Stimulated activated CD8-positive, alpha-beta memory T cell treated with anti-CD3 and anti-CD28 coated beads, Interleukin-12 subunit alpha, Interleukin-12 subunit beta, amount 100 ng/mL, for 4 hours (primary cell): ENCODE measurements at regions not wholly inside any gene's neighbourhood (a gene's known extent, or its start where the extent isn't known, plus 50 kb on each side); places are given as distances from the start of the nearest gene placed in this dataset.
"Not testable (repeated sequence)": the region's sequence is repeated elsewhere in the genome, so short reads cannot be mapped to it uniquely, and the experiment has no call there.

Experiments
- DNase-seq: peaks from one replicate; pipeline ENCODE4 v3.0.0-alpha.2; 2020; ENCODE audit warnings: low read depth

DNA sequence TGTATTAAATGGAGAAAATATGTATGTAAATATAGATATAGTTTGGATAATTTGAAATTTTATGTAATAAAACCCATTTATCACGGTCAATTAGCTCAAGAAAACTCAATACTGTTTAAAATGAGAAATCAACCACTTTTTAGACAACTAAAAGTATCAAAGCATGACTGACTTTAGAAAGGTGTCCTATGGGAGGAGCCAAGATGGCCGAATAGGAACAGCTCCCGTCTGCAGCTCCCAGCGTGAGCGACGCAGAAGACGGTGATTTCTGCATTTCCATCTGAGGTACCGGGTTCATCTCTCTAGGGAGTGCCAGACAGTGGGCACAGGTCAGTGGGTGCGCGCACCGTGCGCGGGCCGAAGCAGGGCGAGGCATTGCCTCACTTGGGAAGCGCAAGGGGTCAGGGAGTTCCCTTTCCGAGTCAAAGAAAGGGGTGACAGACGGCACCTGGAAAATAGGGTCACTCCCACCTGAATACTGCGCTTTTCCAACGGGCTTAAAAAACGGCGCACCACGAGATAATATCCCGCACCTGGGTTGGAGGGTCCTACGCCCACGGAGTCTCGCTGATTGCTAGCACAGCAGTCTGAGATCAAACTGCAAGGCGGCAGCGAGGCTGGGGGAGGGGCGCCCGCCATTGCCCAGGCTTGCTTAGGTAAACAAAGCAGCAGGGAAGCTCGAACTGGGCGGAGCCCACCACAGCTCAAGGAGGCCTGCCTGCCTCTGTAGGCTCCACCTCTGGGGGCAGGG lies 182.8 kb upstream of the NECTIN3 start:
- DNase-seq = not testable (repeated sequence)

DNA sequence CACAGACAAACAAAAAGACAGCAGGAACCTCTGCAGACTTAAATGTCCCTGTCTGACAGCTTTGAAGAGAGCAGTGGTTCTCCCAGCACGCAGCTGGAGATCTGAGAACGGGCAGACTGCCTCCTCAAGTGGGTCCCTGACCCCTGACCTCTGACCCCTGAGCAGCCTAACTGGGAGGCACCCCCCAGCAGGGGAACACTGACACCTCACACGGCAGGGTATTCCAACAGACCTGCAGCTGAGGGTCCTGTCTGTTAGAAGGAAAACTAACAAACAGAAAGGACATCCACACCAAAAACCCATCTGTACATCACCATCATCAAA lies 182.3 kb upstream of the NECTIN3 start:
- DNase-seq = not testable (repeated sequence)

DNA sequence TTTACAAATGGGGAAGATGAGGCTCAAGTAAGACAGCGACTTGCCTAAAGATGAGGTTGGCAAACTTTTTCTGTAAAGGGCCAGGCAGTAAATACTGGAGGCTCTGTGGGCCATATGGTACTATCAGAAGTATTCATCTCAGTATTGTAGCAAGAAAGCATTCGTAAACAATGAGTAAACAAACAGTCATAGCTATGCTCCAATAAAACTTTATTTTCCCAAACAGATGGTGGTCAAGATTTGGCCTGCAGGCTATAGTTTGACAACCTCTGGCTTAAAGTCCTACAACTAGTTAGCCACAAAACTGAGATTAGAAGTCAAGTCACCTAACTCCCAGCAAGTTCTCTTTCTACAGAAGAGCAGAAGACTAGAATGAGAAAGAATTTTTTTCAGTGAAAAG lies 177.0 kb upstream of the NECTIN3 start:
- no peak for DNase-seq

DNA sequence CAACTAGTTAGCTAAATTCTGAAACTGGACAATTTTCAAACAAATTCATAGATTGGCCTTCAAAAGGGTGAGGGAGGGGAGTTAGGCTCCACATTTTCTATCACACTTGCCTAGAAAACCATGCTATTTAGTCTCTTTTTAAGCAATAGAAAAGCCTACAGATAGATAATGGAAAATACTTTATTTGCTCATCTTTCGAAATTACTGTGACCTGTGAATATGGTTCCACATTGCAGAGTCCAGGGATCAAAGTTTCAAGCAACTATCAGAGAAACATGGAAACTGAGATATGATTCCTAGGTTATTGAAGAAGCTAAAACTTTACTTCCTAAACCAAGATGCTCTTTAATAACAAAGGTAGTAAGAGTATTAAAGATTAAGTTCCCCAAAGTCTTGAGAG lies 176.6 kb upstream of the NECTIN3 start:
- no peak for DNase-seq

DNA sequence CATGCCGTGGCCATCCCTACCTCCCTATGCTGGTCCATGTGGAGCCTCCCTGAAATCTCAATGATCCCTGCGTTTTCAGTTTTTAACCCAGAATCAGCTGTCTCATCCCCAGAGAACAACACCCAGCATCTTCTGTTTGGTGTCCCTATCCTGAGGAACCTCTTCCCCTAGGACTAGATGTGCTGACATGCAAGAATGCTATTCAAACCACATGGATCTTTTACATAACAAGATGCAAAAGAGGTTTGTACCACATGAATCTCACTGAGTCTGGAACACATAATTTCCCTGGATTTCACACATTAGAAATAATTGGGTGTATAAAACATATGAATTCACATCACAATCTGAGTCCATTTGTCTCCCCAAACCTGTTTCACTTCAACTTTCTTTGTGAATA lies 174.6 kb upstream of the NECTIN3 start:
- no peak for DNase-seq

DNA sequence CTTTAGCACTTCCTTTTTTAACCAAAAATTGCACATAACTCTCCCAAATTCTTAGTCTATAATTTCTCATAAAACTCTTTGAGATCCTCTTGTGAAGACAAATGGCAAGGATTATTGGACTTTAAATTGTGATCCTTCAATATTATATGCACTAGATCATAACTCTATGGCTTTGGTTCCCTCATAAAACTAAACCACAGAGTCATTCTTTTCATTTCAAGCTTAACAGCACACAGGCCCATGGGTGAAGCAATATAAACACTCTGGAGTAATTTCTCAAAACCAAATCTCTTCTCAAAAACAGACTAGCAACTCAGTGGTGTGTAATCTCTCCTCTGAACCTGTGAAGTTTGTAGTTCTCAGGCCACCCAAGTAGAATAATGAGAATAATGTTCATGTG lies 171.0 kb upstream of the NECTIN3 start:
- no peak for DNase-seq

DNA sequence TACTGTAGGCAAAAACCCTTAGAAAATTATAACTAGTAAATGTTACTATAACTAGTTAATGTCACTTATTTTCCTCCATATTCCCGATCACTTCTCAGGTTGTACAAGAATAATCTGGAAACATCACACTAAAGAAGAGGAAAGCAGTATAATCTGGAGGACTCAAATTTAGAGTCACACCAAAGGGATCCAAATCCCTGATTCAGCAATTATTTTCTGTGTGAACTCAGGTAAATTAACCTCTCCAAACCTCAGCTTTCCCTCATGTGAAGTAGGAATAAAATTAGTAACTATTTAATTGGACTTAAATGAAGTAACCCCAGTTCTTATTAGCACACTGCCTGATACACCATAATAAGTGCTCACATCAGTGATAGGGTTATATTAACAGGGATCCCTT lies 170.1 kb upstream of the NECTIN3 start:
- no peak for DNase-seq

DNA sequence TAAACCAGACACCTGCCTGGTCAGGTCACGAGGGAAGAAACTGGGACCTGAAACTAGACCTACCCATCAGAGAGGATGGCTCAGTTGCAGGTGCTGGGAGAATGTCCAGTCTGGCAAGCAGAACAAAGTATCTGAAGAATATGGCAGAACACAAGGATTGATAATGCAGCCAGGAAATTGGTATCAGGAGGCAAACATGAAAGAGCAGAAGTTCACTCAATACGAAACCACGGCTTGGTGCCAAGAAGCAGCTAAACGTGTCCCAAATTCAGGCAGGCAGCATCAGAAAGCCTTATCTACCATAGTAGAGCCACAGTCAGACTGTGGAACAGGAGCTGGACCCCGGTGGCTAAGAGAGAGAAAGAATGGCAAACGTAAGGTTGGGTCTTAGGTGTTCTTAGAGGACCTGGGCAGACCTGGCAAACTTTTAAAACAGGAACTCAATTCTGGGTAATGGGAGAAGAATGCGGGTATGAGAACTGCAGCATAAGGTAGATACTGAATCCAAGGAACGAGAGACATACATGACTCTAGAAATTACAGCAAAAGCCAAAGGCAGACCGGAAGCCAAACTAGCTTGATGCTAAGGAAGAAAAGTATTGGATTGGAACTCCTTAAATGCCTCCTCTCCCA lies 169.0 kb upstream of the NECTIN3 start:
- no peak for DNase-seq

DNA sequence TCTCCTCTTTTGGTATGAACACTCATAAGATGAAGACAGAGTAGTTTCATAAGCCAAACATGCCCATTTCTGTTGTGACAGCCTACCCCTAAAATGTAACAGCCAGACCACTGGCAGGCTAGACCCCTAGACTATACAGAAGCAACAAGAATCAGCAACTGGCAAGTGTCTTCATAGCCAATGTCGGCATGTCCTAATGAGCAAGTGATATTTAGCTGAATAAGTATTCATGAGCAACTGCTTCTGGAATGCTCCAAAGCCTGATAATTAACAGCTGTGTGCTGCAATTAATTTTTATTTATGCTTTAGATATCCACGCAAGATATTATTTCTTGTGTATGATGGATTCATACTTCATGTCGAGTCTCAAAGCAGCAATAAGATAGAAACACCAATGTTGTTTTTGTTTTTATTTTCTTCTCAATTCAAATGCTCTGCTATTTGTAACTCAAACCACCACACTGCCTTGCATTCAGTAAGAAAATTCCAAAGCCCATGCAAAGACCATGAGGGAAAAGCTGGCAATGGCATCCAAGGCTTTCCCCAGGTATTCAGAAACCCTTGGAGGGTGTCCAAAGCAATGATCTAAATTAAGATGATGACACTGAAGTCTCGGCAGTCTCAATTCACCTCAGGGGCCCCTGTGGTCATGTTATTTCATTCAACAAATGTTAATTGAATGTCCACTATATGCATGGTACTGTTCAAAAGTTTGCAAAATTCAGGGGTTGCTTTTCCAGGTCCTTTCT lies 167.7 kb upstream of the NECTIN3 start:
- DNase-seq = no peak

DNA sequence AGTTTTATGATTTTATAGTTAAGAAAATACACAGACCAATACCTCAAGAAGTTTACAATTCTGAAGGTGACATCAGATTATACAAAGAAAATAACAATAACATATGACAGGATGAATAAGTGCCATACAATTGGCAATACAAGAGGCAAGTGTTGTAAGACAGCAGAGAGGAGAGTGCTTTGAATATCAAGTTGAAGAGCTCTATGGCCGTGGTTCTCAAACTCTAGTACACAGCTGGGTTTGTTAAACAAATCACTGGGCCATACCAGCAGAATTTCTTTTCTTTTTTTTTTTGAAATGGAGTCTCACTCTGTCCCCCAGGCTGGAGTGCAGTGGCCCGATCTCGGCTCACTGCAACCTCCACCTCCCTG lies 167.1 kb upstream of the NECTIN3 start:
- no peak for DNase-seq

DNA sequence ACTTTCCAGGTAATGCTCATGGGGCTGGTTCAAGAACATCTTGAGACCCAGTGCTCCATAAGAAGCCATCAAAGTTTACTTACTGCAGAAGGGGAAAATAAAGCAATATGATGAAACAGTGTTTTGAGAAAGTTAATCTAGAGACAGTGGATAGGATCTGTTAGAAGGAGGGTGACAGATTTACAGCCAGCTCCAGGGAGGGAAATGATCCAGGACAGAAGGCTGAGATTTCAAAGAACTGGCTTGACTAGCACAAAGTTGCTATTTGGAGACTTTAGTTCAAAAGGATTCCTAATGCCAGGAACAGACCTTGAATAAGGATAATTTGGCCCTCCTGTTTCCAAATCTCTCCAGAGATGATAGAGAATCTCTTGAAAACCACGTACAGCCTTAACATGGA lies 166.5 kb upstream of the NECTIN3 start:
- DNase-seq = no peak

DNA sequence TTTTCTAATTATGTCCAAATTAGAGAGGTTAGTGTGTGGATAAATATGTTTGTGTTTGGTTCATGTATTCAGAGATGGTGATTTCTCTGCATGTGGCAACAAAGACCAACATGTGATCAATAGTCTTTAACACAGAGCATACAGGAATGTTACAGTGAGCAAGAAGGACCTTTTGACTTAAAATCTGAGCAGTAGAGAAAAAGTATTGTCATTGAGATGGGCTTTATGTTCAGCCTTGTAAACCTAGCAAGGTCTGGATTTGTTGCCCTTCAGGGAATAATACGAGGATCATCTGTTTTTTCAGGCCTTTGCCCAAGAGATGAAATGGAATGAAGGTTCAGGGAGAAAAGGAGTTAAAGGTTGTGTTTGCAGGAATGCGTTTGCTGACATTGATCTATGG lies 161.8 kb upstream of the NECTIN3 start:
- no peak for DNase-seq

DNA sequence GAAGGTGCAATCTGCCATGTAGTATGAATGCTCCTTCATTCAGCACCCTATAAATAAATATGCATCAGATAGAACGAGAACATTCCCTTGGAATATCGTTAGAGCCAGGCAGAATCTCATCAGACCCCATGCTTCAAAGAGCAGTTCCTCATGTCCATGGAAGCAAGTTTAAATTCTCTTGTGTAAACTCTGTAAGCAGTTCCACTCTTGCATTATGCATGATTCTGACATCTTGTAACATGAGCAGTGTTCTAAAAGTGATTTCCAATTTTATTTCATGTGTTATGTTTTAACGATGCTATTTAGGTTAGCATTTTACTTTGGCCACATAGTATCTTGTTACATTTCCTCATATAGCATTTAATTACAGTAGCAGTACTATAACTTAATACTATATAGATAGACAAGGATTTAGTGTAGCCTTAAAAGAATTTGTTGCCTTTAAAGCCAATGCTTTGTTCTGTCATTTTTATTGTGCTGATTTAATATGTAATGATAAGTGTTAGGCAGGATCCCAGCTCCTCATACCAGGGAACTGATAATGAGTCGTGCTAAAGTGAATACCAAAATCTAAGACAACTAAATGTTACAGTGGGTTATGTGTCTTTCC lies 161.2 kb upstream of the NECTIN3 start:
- no peak for DNase-seq

DNA sequence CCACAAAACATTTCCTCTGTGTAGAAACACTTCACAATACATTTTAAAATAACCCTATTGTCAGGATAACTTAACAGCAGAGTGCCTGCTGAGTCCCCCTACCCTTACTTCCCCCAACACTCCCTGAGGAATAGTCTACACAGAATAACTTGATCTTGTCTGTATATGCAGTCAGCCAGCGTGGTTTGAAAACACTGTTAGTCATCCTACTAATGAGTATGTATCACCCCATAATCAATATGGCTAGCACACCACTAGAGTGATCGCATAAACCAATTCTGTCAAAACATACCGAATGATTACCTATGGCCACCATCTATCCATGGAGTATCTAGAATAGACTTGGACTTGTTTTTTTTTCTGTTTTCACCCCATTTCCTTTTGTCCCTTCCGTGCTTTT lies 152.7 kb upstream of the NECTIN3 start:
- no peak for DNase-seq

DNA sequence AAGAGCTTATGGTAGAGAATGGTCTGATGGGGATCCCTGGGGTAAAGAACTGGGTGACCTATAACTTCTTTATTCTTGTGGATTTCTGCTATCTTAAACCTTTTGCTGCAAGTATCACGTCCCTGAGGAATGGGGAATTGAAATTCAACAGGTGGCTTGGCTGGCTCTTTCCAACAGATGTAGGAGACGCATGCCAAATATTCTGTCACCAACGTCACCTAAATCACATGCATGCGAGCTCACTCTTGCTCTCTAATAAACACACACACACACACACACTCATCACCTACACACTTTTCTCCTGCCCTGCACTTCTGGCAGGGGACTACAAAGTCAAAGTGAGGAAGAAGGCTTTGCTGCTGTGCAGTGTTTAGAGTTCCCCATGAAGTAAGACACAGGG lies 145.8 kb upstream of the NECTIN3 start:
- DNase-seq = no peak

DNA sequence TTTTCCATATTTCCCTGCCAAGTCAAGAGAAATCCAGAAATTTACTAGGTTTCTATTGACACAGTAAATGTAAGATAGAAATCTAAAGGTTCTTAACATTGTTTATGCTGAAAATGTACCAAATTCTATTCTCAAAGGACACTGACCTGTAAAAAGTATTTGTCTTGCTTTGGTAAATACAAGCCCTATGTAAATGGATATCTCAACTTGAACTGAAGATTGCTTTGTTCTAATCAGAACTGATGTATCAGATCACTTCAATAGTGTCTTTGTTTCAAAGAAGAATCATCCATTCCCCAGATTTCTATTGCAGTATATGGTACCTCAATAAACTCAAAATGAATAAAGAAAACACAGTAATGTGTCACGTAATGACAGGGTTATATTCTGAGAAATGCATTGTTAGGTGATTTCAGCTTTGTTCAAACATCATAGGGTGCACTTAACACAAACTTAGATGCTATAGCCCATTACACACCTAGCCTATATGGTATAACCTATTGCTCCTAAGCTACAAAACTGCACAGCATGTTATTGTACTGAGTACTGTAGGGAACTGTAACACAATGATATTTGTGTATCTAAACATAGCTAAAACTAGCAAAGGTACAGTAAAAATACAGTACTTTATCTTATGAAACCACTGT lies 143.5 kb upstream of the NECTIN3 start:
- DNase-seq = no peak

DNA sequence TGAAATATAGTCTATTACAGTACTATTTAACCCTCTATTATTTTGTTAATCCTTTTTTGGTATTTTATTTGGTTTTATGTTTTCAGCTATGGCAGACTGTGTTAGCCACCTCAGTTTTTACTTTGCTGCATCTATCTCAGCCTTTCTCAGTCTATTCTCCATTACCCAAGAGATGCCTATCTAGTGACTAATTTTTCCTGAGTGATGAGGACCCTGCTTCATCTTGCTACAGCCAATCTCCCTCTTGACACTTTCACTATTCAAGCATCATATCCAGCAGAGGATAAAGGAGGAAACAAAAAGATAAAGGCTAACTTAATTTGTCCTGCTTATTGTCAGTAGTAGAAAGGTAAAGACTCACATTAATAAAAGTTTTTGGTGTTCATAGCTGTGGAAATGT lies 141.8 kb upstream of the NECTIN3 start:
- DNase-seq = no peak

DNA sequence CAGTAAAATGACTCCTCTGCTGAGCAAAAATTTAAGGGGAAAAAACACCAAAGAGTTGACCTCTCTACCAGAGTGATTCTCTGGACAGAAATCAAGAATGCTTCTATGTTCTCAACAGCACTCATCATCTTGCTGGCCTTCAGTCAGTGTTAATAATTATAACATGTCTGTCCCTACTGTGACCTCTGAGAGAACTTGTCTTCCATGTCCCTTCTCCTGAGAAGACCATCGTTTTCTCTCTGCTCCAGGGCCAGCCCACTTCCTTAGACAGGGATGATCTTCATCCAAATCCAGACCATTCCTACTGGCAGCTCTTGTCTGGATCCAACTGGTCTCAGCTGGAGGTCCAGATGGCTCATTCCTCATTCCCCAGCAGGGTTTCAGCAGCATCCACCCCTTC lies 139.0 kb upstream of the NECTIN3 start:
- no peak for DNase-seq

DNA sequence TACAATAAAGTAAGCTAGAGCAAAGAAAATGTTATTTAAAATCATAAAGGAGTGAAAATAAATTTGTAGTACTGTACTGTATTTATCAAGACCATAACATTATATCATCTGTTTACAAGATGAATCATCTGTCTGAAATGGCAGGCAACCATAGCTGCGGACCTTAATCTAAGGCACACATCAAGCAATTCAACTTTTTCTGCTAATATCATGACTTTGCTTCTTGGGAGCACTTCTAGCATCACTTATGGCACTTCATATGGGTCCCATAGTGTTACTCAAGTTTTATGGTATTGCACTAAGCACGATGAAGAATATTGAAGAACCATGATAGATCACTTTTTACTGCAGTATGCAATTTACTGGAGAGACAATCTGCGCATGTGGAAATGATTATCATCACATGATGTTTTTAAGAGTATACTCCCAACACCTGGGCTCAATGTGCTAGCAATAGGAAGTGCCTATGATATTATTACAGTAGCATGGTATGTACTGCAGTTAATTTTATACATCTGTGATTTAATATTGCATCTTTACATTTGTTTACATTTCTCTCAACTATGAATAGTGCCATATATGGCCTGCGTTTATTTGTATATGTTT lies 137.7 kb upstream of the NECTIN3 start:
- no peak for DNase-seq

DNA sequence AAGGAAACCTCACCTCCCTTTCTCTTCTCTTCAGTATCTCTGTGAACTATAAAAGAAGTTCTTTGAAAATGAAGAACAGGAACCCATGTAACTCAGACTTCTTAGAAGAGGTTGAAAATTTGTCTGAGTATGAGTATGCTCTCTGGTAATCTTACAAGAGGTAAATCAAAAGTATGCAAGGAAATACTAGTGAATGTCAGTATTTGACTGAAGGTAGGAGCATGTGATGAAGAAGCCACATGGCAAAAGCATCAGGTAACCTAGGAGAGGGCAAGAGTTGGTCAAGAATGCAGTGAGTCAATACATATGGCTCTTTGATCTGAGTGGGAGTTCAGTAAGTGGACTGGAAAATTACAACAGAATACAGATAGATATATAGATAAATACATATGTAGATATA lies 133.0 kb upstream of the NECTIN3 start:
- DNase-seq = no peak

DNA sequence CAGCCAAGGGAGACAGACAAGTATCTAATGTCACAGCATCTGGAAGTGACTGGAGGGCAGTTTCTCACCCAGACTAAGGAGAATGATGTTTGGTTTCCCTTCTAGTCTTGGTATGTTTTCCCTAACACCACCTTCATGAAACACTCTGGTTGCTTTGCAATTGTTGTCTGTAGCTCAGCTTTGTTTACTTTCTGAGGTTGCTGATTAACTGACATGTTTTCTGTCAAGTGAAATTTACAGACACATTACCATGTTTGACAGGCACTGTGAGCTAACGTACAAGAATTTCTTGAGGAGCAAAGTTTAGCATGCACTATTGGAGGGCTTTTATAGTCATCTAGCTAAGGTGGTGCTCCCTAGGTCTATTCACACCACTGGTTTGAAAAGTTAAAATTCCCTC lies 131.6 kb upstream of the NECTIN3 start:
- DNase-seq = no peak

DNA sequence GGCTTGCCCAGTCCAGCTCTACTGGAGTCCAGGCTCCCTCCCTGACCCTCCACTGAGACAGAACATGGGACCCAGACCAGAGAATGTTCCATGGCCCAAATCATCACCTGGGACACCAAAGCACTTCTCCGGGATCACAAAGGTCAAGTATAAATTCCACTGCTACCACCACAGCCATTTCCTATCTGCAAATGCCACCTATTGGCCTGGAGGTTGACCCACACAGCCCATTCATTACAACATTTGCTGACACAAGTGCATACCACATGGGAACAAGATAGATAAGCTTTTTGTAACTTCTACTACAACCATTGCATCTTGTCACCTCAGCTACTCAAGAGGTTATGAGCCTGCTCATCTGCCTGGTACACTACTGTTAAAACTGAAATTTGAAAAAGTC lies 126.8 kb upstream of the NECTIN3 start:
- no peak for DNase-seq
